ENCODE measurements at regions not wholly inside any gene's neighbourhood (a gene's known extent, or its start where the extent isn't known, plus 50 kb on each side); places are given as distances from the start of the nearest gene placed in this dataset.

DNA sequence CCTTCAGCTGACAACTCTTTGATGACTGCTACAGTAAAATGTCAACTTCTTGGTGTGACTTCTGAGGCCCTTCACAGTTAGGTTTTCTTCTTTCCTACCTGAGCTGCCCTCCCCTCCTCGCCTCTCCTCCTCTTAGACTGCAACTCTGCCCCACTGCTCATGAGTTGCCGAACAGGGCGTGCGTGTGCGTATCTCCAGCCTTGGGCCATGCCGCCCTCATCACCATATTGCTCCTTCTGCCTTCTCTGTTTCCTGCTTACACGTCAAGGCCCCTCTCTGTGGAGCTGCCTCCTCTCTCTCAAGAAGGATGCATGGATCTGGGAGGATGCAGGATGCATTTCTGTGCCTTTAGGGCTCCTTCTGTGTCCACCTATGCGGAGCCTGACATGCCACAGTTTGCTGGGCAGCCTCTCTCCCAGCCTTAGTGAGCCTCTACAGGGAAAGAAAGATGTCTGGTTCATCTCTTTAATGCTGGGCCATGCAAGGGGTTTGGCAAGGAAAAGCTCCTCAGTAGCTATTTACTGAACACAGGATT lies 205.9 kb downstream of the RPLP1 start:
- TF ChIP-seq EP300 (IDR thresholded peaks at IDR 0.05; ENCODE audit: borderline replicate concordance in 1 of 2, low read depth in 1 of 2, low read length in 1 of 2) (no peak), SMC3 (IDR thresholded peaks at IDR 0.05; ENCODE audit: low read depth, low read length) (no peak), TCF12 (IDR thresholded peaks at IDR 0.05) (no peak), ELF1 (IDR thresholded peaks at IDR 0.05) (no peak), YY1 (IDR thresholded peaks at IDR 0.05; ENCODE audit: low read depth) (no peak), RCOR1 (IDR thresholded peaks at IDR 0.05; ENCODE audit: low read length) (no peak), TAF1 (IDR thresholded peaks at IDR 0.05; ENCODE audit: borderline replicate concordance, low read depth, low read length) (no peak), FOSL2 (IDR thresholded peaks at IDR 0.05; ENCODE audit: borderline replicate concordance, low read depth) (no peak), REST (IDR thresholded peaks at IDR 0.05; ENCODE audit: low read depth, low read length) (no peak), RAD21 (IDR thresholded peaks at IDR 0.05; ENCODE audit: low read length) (no peak)
- TF ChIP-seq, protein P1, sequence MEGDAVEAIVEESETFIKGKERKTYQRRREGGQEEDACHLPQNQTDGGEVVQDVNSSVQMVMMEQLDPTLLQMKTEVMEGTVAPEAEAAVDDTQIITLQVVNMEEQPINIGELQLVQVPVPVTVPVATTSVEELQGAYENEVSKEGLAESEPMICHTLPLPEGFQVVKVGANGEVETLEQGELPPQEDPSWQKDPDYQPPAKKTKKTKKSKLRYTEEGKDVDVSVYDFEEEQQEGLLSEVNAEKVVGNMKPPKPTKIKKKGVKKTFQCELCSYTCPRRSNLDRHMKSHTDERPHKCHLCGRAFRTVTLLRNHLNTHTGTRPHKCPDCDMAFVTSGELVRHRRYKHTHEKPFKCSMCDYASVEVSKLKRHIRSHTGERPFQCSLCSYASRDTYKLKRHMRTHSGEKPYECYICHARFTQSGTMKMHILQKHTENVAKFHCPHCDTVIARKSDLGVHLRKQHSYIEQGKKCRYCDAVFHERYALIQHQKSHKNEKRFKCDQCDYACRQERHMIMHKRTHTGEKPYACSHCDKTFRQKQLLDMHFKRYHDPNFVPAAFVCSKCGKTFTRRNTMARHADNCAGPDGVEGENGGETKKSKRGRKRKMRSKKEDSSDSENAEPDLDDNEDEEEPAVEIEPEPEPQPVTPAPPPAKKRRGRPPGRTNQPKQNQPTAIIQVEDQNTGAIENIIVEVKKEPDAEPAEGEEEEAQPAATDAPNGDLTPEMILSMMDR (IDR thresholded peaks at IDR 0.05), result no peak
- TF ChIP-seq, protein P2, sequence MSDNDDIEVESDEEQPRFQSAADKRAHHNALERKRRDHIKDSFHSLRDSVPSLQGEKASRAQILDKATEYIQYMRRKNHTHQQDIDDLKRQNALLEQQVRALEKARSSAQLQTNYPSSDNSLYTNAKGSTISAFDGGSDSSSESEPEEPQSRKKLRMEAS (IDR thresholded peaks at IDR 0.05; ENCODE audit: low read depth), result no peak

All from SK-N-SH (cell line).